ENCODE measurements at regions not wholly inside any gene's neighbourhood (a gene's known extent, or its start where the extent isn't known, plus 50 kb on each side); places are given as distances from the start of the nearest gene placed in this dataset.

DNA sequence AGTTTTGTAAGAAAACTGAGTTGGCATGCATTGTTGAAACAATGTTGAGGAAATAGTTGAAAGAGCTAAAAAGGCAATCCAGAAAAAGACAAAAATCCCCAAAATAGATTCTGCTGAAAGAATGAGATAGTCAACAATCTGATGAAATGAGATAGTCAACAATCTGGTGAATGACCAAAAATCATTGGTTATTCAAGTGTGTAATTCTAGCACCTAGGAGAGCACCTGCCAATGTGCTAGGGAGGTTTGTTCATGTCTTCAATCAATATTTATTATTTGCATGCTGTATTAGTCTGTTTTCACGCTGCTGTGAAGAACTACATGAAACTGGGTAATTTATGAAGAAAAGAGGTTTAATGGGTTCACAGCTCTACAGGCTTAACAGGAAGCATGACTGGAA lies 307.1 kb upstream of the HSF2 start:
- Histone ChIP-seq H3K4me3 (IDR thresholded peaks at IDR 0.05; ENCODE audit: insufficient read depth, low read depth, low read length) (no peak overlapping the region), H2AFZ (ENCODE audit: low read depth) (no peak overlapping the region), H3K4me1 (ENCODE audit: low read depth, poor library complexity, severe bottlenecking) (no peaks in the 10 kb centered on the region), H3K27ac (no peak overlapping the region), H3K27me3 (ENCODE audit: insufficient read depth, low read depth) (no peaks in the 10 kb centered on the region), H3K79me2 (ENCODE audit: insufficient read depth, low read depth) (no peaks in the 10 kb centered on the region), H4K20me1 (ENCODE audit: insufficient read depth) (no peaks in the 10 kb centered on the region), H3K9ac (no peak overlapping the region), H3K36me3 (ENCODE audit: insufficient read depth) (no peaks in the 10 kb centered on the region), H3K4me2 (no peak overlapping the region)
- TF ChIP-seq, protein P1, sequence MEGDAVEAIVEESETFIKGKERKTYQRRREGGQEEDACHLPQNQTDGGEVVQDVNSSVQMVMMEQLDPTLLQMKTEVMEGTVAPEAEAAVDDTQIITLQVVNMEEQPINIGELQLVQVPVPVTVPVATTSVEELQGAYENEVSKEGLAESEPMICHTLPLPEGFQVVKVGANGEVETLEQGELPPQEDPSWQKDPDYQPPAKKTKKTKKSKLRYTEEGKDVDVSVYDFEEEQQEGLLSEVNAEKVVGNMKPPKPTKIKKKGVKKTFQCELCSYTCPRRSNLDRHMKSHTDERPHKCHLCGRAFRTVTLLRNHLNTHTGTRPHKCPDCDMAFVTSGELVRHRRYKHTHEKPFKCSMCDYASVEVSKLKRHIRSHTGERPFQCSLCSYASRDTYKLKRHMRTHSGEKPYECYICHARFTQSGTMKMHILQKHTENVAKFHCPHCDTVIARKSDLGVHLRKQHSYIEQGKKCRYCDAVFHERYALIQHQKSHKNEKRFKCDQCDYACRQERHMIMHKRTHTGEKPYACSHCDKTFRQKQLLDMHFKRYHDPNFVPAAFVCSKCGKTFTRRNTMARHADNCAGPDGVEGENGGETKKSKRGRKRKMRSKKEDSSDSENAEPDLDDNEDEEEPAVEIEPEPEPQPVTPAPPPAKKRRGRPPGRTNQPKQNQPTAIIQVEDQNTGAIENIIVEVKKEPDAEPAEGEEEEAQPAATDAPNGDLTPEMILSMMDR (conservative IDR thresholded peaks at IDR 0.05; ENCODE audit: low read depth, low read length): no peak

DNA sequence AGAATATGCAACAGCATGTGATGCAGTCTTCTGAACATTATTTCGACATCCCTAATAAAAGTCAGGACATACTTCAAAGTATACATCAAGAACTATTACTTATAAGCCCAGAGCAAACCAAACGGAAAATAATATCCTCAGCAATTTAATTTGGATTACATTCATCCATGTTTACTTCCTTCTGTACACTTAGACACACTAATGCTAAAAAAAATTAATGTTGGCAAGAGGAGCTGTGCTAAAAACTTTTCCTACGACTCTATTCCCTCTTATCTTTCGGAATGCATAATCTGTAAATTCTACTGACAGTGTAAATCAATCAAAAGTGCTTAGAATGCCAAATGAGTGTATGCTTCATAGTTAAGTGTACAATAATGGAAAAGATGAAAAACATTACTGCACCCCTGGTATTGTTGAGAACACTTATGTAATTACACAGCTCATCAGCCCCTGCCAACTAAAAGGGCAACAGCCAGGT lies 301.2 kb upstream of the HSF2 start:
- Histone ChIP-seq H3K36me3 (ENCODE audit: insufficient read depth) (no peaks in the 10 kb centered on the region), H4K20me1 (ENCODE audit: insufficient read depth) (no peaks in the 10 kb centered on the region), H2AFZ (ENCODE audit: low read depth) (no peak overlapping the region)

DNA sequence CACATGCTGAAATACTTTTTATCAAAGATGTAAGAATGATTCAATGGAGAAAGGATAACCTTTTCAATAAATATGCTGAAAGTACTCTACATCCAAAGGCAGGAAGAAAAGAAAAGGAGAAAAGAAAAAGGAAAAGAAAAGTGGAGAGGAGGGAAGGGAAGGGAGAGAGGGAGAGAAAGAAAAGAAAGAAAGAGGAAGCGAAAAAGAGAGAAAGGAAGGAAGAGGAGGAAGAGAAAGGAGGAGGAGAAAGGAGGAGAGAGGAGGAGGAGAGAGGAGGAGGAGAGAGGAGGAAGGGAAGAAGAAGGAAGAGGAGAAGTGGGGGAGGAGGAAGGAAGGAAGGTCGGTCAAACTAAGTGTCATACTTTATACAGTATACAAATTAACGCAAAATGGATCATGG lies 297.4 kb upstream of the HSF2 start:
- no peaks in the 10 kb centered on the region for H3K27me3 ChIP-seq (ENCODE audit: insufficient read depth, low read depth)
- no peaks in the 10 kb centered on the region for H4K20me1 ChIP-seq (ENCODE audit: insufficient read depth)
- TF ChIP-seq, protein P1 (conservative IDR thresholded peaks at IDR 0.05; ENCODE audit: low read depth, low read length): no peak
- H3K4me1 ChIP-seq (ENCODE audit: low read depth, poor library complexity, severe bottlenecking): no peaks in the 10 kb centered on the region
- no peak overlapping the region for H3K27ac ChIP-seq
- H3K9ac ChIP-seq: no peak overlapping the region
- no peak overlapping the region for H2AFZ ChIP-seq (ENCODE audit: low read depth)
- H3K4me3 ChIP-seq (IDR thresholded peaks at IDR 0.05; ENCODE audit: insufficient read depth, low read depth, low read length): no peak overlapping the region
- H3K36me3 ChIP-seq (ENCODE audit: insufficient read depth): no peaks in the 10 kb centered on the region
- no peak overlapping the region for H3K4me2 ChIP-seq
- no peaks in the 10 kb centered on the region for H3K79me2 ChIP-seq (ENCODE audit: insufficient read depth, low read depth)

More for the DNA sequence above, 301.2 kb upstream of the HSF2 start:
- Histone ChIP-seq H3K4me2 (no peak overlapping the region), H3K27me3 (ENCODE audit: insufficient read depth, low read depth) (no peaks in the 10 kb centered on the region), H3K27ac (no peak overlapping the region), H3K9ac (no peak overlapping the region), H3K79me2 (ENCODE audit: insufficient read depth, low read depth) (no peaks in the 10 kb centered on the region), H3K4me3 (IDR thresholded peaks at IDR 0.05; ENCODE audit: insufficient read depth, low read depth, low read length) (no peak overlapping the region), H3K4me1 (ENCODE audit: low read depth, poor library complexity, severe bottlenecking) (no peaks in the 10 kb centered on the region)
- TF ChIP-seq, protein P1 (conservative IDR thresholded peaks at IDR 0.05; ENCODE audit: low read depth, low read length): no peak

DNA sequence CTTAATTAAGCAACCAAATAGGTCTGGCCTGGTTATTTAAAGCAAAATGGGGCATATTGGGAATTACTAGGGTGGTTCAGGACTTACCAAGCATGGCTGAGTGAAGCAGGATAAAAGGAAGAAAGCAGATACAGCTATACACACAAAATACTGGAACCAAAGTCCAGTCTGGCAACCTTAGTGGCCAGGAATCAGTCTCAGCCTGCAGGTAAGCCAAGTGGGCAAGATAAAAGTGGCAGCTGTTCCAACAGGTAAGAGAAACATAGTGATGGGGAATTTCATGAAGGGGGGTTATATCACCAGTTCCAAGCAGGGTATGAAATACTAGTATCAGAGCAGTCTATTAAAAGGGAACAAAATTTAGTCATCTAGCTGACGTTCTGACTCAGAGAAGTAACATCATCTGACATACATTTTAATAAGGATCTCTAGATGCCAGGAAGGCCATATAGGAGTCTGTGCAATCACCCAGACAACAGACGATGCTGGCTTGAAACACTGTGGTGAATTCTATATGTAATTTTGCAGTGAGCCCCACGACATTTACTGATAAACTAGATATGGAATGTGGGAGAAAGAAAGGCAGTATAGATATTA lies 292.1 kb upstream of the HSF2 start:
- Histone ChIP-seq H3K4me2 (no peak overlapping the region), H2AFZ (ENCODE audit: low read depth) (no peak overlapping the region), H3K4me1 (ENCODE audit: low read depth, poor library complexity, severe bottlenecking) (no peaks in the 10 kb centered on the region), H3K79me2 (ENCODE audit: insufficient read depth, low read depth) (no peaks in the 10 kb centered on the region), H3K27ac (no peak overlapping the region), H3K27me3 (ENCODE audit: insufficient read depth, low read depth) (no peaks in the 10 kb centered on the region), H4K20me1 (ENCODE audit: insufficient read depth) (no peaks in the 10 kb centered on the region), H3K4me3 (IDR thresholded peaks at IDR 0.05; ENCODE audit: insufficient read depth, low read depth, low read length) (no peak overlapping the region), H3K9ac (no peak overlapping the region), H3K36me3 (ENCODE audit: insufficient read depth) (no peaks in the 10 kb centered on the region)
- TF ChIP-seq, protein P1 (conservative IDR thresholded peaks at IDR 0.05; ENCODE audit: low read depth, low read length): no peak
